Kidney (tissue), 13 donors: ENCODE measurements at regions not wholly inside any gene's neighbourhood (a gene's known extent, or its start where the extent isn't known, plus 50 kb on each side); places are given as distances from the start of the nearest gene placed in this dataset.

Source experiments
- DNase-seq, 5 donors: peaks; one replicate each; pipeline ENCODE4 v3.0.0-alpha.2; 2013 to 2020
- FAIRE-seq: peaks from 2 replicates; lab custom pipeline; 2012; peaks lifted over from hg19 to GRCh38; lab: Jason Lieb, UNC
- H3K27ac ChIP-seq, 2 donors: one replicate each; pipeline ENCODE4 v1.7.0; 2013; ENCODE audit warnings: low read depth in 2 of 2, low read length in 2 of 2, inconsistent platforms in 1 of 2
- H3K27me3 ChIP-seq: one replicate; pipeline ENCODE4 v1.7.1; 2013; ENCODE audit warnings: low read length, inconsistent platforms; ENCODE audit not compliant: control insufficient read depth, insufficient read depth
- H3K36me3 ChIP-seq, 3 donors: one replicate each; pipeline versions ENCODE4 v1.7.0 to v1.7.1; 2013; ENCODE audit warnings: low read length in 3 of 3, control low read depth in 1 of 3, inconsistent platforms in 1 of 3; ENCODE audit not compliant: insufficient read depth in 3 of 3, control insufficient read depth in 2 of 3
- H3K4me1 ChIP-seq, 3 donors: one replicate each; pipeline versions ENCODE4 v1.7.0 to v1.7.1; 2013; ENCODE audit warnings: low read length in 3 of 3, inconsistent platforms in 1 of 3, low read depth in 1 of 3; ENCODE audit not compliant: control insufficient read depth in 2 of 3, insufficient read depth in 2 of 3
- H3K4me3 ChIP-seq, 3 donors: one replicate each; pipeline versions ENCODE4 v1.7.0 to v1.8.1; 2013; ENCODE audit warnings: low read length in 3 of 3, control low read depth in 1 of 3, inconsistent platforms in 1 of 3
- H3K9ac ChIP-seq, 3 donors: one replicate each; pipeline versions ENCODE4 v1.7.0 to v1.7.1; 2013; ENCODE audit warnings: low read length in 3 of 3, control low read depth in 1 of 3, inconsistent platforms in 1 of 3
- H3K9me3 ChIP-seq, 3 donors: one replicate each; pipeline versions ENCODE4 v1.7.0 to v1.7.1; 2013; ENCODE audit warnings: low read length in 3 of 3, control low read depth in 1 of 3, inconsistent platforms in 1 of 3; ENCODE audit not compliant: control insufficient read depth in 2 of 3, insufficient read depth in 1 of 3
- CTCF ChIP-seq: IDR thresholded peaks from 3 replicates; pipeline ENCODE4 v1.5.1; 2012; ENCODE audit warnings: mild to moderate bottlenecking, moderate library complexity, borderline replicate concordance; ENCODE audit not compliant: insufficient read depth; ENCODE audit errors: extremely low read depth
- intact Hi-C: fragments of 100-400 bp; cut with DNase I; formaldehyde crosslinking; loops from one replicate; pipeline ENCODE4 v1.11.1; 2022
- donor health status: control.
- donor health status: control.
- donor health status: control.
- donor health status: control.
- donor health status: control.
- donor health status: DM: yes; HTN: yes; CAD: no.
- donor health status: Normal renal cell carcinoma (clear cell type).

- H3K9me3 ChIP-seq = no peaks in the 10 kb centered on the region
- H3K9ac ChIP-seq = no peak overlapping the region
- FAIRE-seq = no peak
- TF ChIP-seq CTCF = no peak
- H3K27ac ChIP-seq = no peak overlapping the region
- intact Hi-C loops = no loop called here
- no peaks in the 10 kb centered on the region for H3K36me3 ChIP-seq
- H3K4me3 ChIP-seq = no peak overlapping the region
- H3K4me1 ChIP-seq = no peaks in the 10 kb centered on the region
- no peak for DNase-seq
- H3K27me3 ChIP-seq = no peaks in the 10 kb centered on the region
Observed at GRCh38 chr6:145044641-145045246, 690.6 kb downstream of the EPM2A start.

GRCh38 chr6:145045582-145045981 lies 689.7 kb downstream of the EPM2A start:
- Histone ChIP-seq H3K4me1 (no peaks in the 10 kb centered on the region), H3K9me3 (no peaks in the 10 kb centered on the region), H3K4me3 (no peak overlapping the region), H3K36me3 (no peaks in the 10 kb centered on the region), H3K9ac (no peak overlapping the region), H3K27ac (no peak overlapping the region), H3K27me3 (no peaks in the 10 kb centered on the region)
- intact Hi-C loops = no loop called here
- no peak for DNase-seq
- FAIRE-seq = no peak
- TF ChIP-seq CTCF = no peak

- H3K36me3 ChIP-seq = no peaks in the 10 kb centered on the region
- no peaks in the 10 kb centered on the region for H3K27me3 ChIP-seq
- no peak for TF ChIP-seq CTCF
- FAIRE-seq (no peak), DNase-seq (no peak)
- no peaks in the 10 kb centered on the region for H3K4me1 ChIP-seq
- intact Hi-C loops = no loop called here
- H3K27ac ChIP-seq = no peak overlapping the region
- H3K9ac ChIP-seq = no peak overlapping the region
- H3K4me3 ChIP-seq = no peak overlapping the region
- no peaks in the 10 kb centered on the region for H3K9me3 ChIP-seq
Observed at GRCh38 chr6:145047891-145048290, 687.4 kb downstream of the EPM2A start.

GRCh38 chr6:145051661-145052060 lies 683.7 kb downstream of the EPM2A start:
- H3K27ac ChIP-seq = no peak overlapping the region
- no peak overlapping the region for H3K4me3 ChIP-seq
- H3K9ac ChIP-seq = no peak overlapping the region
- H3K36me3 ChIP-seq = no peaks in the 10 kb centered on the region
- no peaks in the 10 kb centered on the region for H3K4me1 ChIP-seq
- TF ChIP-seq CTCF = no peak
- intact Hi-C loops = no loop called here
- DNase-seq = no peak
- no peak for FAIRE-seq
- H3K27me3 ChIP-seq = no peaks in the 10 kb centered on the region
- no peaks in the 10 kb centered on the region for H3K9me3 ChIP-seq
